H4 (cell line): ENCODE measurements at regions not wholly inside any gene's neighbourhood (a gene's known extent, or its start where the extent isn't known, plus 50 kb on each side); places are given as distances from the start of the nearest gene placed in this dataset.
"Not testable (repeated sequence)": the region's sequence is repeated elsewhere in the genome, so short reads cannot be mapped to it uniquely, and the experiment has no call there.

Source experiments
- DNase-seq: peaks from one replicate; pipeline ENCODE4 v3.0.0-alpha.2; 2015; ENCODE audit warnings: low spot score

GRCh38 chr2:113341191-113341869 lies 62.6 kb upstream of the PAX8 start:
- no peak for DNase-seq

GRCh38 chr2:113337809-113338208 lies 59.1 kb upstream of the PAX8 start:
- no peak for DNase-seq

GRCh38 chr2:113336040-113336439 lies 57.3 kb upstream of the PAX8 start:
- peak; percentile 18 for DNase-seq

- DNase-seq = no peak
Measured at GRCh38 chr2:113334147-113334546, 55.4 kb upstream of the PAX8 start.

GRCh38 chr2:113333735-113334134 lies 55.0 kb upstream of the PAX8 start:
- DNase-seq = not testable (repeated sequence)

GRCh38 chr2:113330060-113330767 lies 51.5 kb upstream of the PAX8 start:
- not testable (repeated sequence) for DNase-seq

GRCh38 chr2:113328973-113329372 lies 50.3 kb upstream of the PAX8 start:
- DNase-seq = not testable (repeated sequence)

- DNase-seq = not testable (repeated sequence)
Measured at GRCh38 chr2:113328572-113328971, 49.9 kb upstream of the PAX8 start.
